HCT116 (cell line): ENCODE measurements at regions not wholly inside any gene's neighbourhood (a gene's known extent, or its start where the extent isn't known, plus 50 kb on each side); places are given as distances from the start of the nearest gene placed in this dataset.

Source experiments
- ATAC-seq: fragments of 200-7000 bp; cut with Tn5 transposase; 2 replicates; pipeline ENCODE4 v1.9.1; 2020; ENCODE audit warnings: mild to moderate bottlenecking, moderate library complexity
- BruUV-seq: library from RNA; stranded (reverse); fragments of 400-500 nt; replicated peaks from 2 replicates; lab custom pipeline; 2021; lab: Mats Ljungman, UMichigan
- CTCF ChIA-PET: fragments of 300-600 bp; sonication (Branson Sonifier 250); formaldehyde crosslinking; loops from one replicate; lab custom pipeline; 2021; ENCODE audit warnings: antibody characterized with exemption; lab: Charles Lee
- POLR2A ChIA-PET: fragments of 300-600, 350-600 bp; sonication (Branson Sonifier 250); formaldehyde crosslinking; loops from one replicate; lab custom pipeline; 2021; ENCODE audit warnings: antibody characterized with exemption; lab: Charles Lee
- RAD21 ChIA-PET, 2 experiments: fragments of 300-600 bp; sonication (Branson Sonifier 250); formaldehyde crosslinking; loops; one replicate each; lab custom pipeline; 2023; ENCODE audit warnings: low total read pairs in 2 of 2; ENCODE audit not compliant: uncharacterized antibody in 2 of 2, unreplicated experiment in 2 of 2, low non-redundant PET in 1 of 2; lab: Charles Lee
- DNase-seq: peaks from one replicate; pipeline ENCODE4 v3.0.0-alpha.2; 2010; ENCODE audit warnings: low read depth, low spot score
- H2AFZ ChIP-seq: fragments of 200-600 bp; shearing (Covaris generic), sonication (generic); 2 replicates; pipeline ENCODE4 v1.6.1; 2017; ENCODE audit warnings: low read depth, mixed run types, mixed read lengths, antibody characterized with exemption, low read length; ENCODE audit not compliant: poor library complexity, severe bottlenecking
- H3K27ac ChIP-seq: 2 replicates; pipeline ENCODE4 v1.5.1; 2012; ENCODE audit warnings: low read depth, low read length
- H3K27me3 ChIP-seq: fragments of 200-600 bp; sonication (generic); 2 replicates; pipeline ENCODE4 v1.6.1; 2016; ENCODE audit warnings: mixed run types, low read length, mixed read lengths; ENCODE audit not compliant: insufficient read depth
- H3K36me3 ChIP-seq, 2 experiments: fragments of 200-500 bp in 1 of 2; fragments of 200-600 bp in 1 of 2; sonication (Bioruptor generic) in 1 of 2; sonication (generic) in 1 of 2; 2 replicates each; pipeline versions ENCODE4 v1.5.1 to v1.6.1; 2014 to 2016; ENCODE audit warnings: low read length in 2 of 2, inconsistent platforms in 1 of 2, mixed read lengths in 1 of 2, mixed run types in 1 of 2; ENCODE audit not compliant: insufficient read depth in 2 of 2, control insufficient read depth in 1 of 2
- H3K4me1 ChIP-seq, 2 experiments: fragments of 200-600 bp in 1 of 2; sonication (generic) in 1 of 2; 2 replicates each; pipeline versions ENCODE4 v1.5.1 to v1.6.1; 2012 to 2017; ENCODE audit warnings: low read length in 2 of 2, inconsistent platforms in 1 of 2, mild to moderate bottlenecking in 1 of 2, mixed read lengths in 1 of 2, mixed run types in 1 of 2, moderate library complexity in 1 of 2; ENCODE audit not compliant: insufficient read depth in 2 of 2, control insufficient read depth in 1 of 2
- H3K4me2 ChIP-seq: fragments of 200-600 bp; sonication (generic); 2 replicates; pipeline ENCODE4 v1.6.1; 2017; ENCODE audit warnings: mixed run types, low read length, mixed read lengths
- H3K4me3 ChIP-seq, 2 experiments: fragments of 200-600 bp in 1 of 2; sonication (generic) in 1 of 2; replicated peaks in 1 of 2; 2 replicates each; pipeline ENCODE4 v1.5.1; 2011 to 2016; ENCODE audit warnings: low read length in 2 of 2, control low read depth in 1 of 2, low read depth in 1 of 2, mild to moderate bottlenecking in 1 of 2, mixed read lengths in 1 of 2, mixed run types in 1 of 2
- H3K79me2 ChIP-seq: fragments of 200-600 bp; sonication (generic); 2 replicates; pipeline ENCODE4 v1.6.1; 2017; ENCODE audit warnings: mild to moderate bottlenecking, mixed run types, low read length, moderate library complexity, mixed read lengths; ENCODE audit not compliant: insufficient read depth
- H3K9ac ChIP-seq: fragments of 200-600 bp; sonication (generic); 2 replicates; pipeline ENCODE4 v1.6.1; 2016; ENCODE audit warnings: low read length, mixed read lengths
- H3K9me2 ChIP-seq: fragments of 200-600 bp; sonication (generic), shearing (Covaris generic); 2 replicates; pipeline ENCODE4 v1.6.1; 2017; ENCODE audit warnings: mixed run types, mild to moderate bottlenecking, moderate library complexity; ENCODE audit not compliant: insufficient read depth
- H3K9me3 ChIP-seq, 2 experiments: fragments of 200-500 bp in 1 of 2; fragments of 200-600 bp in 1 of 2; sonication (Bioruptor generic) in 1 of 2; sonication (generic) in 1 of 2; 2 replicates each; pipeline ENCODE4 v1.6.1; 2014 to 2017; ENCODE audit warnings: low read length in 2 of 2, mixed read lengths in 2 of 2, inconsistent platforms in 1 of 2, low read depth in 1 of 2, mild to moderate bottlenecking in 1 of 2, mixed run types in 1 of 2, moderate library complexity in 1 of 2; ENCODE audit not compliant: control insufficient read depth in 1 of 2, insufficient read depth in 1 of 2
- H4K20me1 ChIP-seq: fragments of 200-600 bp; sonication (generic), shearing (Covaris generic); 2 replicates; pipeline ENCODE4 v1.6.1; 2017; ENCODE audit warnings: mixed run types, mild to moderate bottlenecking, moderate library complexity; ENCODE audit not compliant: insufficient read depth
- EGR1 ChIP-seq: IDR thresholded peaks from 2 replicates; pipeline ENCODE4 v1.6.1; 2012; ENCODE audit warnings: low read depth
- EZH2 ChIP-seq: fragments of 200-600 bp; sonication (generic); IDR thresholded peaks from 2 replicates; pipeline ENCODE4 v1.6.1; 2017; ENCODE audit warnings: antibody characterized with exemption, mixed run types
- POLR2A ChIP-seq: IDR thresholded peaks from 2 replicates; pipeline ENCODE4 v1.7.0; 2011; ENCODE audit warnings: borderline replicate concordance; ENCODE audit not compliant: insufficient read depth, insufficient read length; ENCODE audit errors: extremely low read depth
- POLR2AphosphoS5 ChIP-seq: IDR thresholded peaks from 2 replicates; pipeline ENCODE4 v1.6.1; 2011; ENCODE audit warnings: mild to moderate bottlenecking, low read depth, low read length, moderate library complexity
- REST ChIP-seq: IDR thresholded peaks from 2 replicates; pipeline ENCODE4 v1.6.1; 2012; ENCODE audit warnings: low read depth
- SIN3A ChIP-seq: IDR thresholded peaks from 2 replicates; pipeline ENCODE4 v1.6.1; 2012; ENCODE audit warnings: low read depth
- SP1 ChIP-seq: IDR thresholded peaks from 2 replicates; pipeline ENCODE4 v1.6.1; 2012; ENCODE audit warnings: low read depth
- TCF7L2 ChIP-seq: IDR thresholded peaks from 2 replicates; pipeline ENCODE4 v1.7.0; 2011; ENCODE audit warnings: borderline replicate concordance, inconsistent platforms; ENCODE audit not compliant: insufficient read depth, insufficient read length; ENCODE audit errors: extremely low read depth
- YY1 ChIP-seq: IDR thresholded peaks from 2 replicates; pipeline ENCODE4 v1.6.1; 2011; ENCODE audit warnings: low read length, low read depth, moderate library complexity, mild to moderate bottlenecking; ENCODE audit not compliant: insufficient replicate concordance; ENCODE audit errors: extremely low read depth
- ZNF274 ChIP-seq: fragments of 200-500 bp; sonication (Bioruptor generic); IDR thresholded peaks from 2 replicates; pipeline ENCODE4 v1.6.1; 2014; ENCODE audit warnings: mild to moderate bottlenecking, low read depth, low read length, inconsistent platforms
- intact Hi-C: fragments of 100-400 bp; cut with micrococcal nuclease; formaldehyde crosslinking; loops from 2 replicates; pipeline ENCODE4 v1.10.0; 2022

- no peak overlapping the region for H3K4me2 ChIP-seq
- ChIA-PET CTCF (no interaction called here), POLR2A (no interaction called here), RAD21 (no interaction called here)
- BruUV-seq = no TSS peak
- H3K9me2 ChIP-seq = no peaks in the 10 kb centered on the region
- TF ChIP-seq POLR2A (no peak), SIN3A (no peak), YY1 (no peak), POLR2AphosphoS5 (no peak), SP1 (no peak), TCF7L2 (no peak), EZH2 (no peak)
- intact Hi-C loops = no loop called here
- H3K79me2 ChIP-seq = no peaks in the 10 kb centered on the region
- no peaks in the 10 kb centered on the region for H4K20me1 ChIP-seq
- no peak overlapping the region for H2AFZ ChIP-seq
- no peak overlapping the region for H3K27ac ChIP-seq
- peaks cover 12 to 21% of the 10 kb centered on the region in 2 experiments; a peak in 3 of 4 replicates for H3K4me1 ChIP-seq
- DNase-seq = no peak
- H3K27me3 ChIP-seq = peaks cover 30% of the 10 kb centered on the region
- no peaks in the 10 kb centered on the region for H3K36me3 ChIP-seq
- no peak overlapping the region for H3K9ac ChIP-seq
- H3K4me3 ChIP-seq = no peak overlapping the region
- ATAC-seq = no peak
- no peaks in the 10 kb centered on the region for H3K9me3 ChIP-seq
These were observed 205.3 kb upstream of the RAB4A start for GRCh38 chr1:229065613-229066012.

DNA sequence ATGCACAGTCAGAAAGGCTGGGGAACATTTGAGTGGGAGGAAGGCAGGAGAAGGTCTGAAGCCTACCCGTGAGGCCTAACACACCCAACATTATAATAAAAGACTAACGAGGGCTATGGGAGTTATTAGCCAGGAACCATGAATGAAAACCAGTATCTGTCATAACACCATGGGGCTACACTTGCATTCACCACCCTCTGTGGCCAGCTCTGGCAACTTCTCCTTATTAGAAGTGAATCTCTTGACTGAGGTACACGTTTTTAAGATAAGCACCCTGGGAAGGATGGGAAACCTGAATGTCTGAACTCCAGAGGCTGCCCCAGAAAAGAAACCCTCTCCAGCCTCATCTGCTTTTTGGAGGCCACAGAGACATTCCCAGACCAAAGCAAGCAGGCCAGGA lies 204.3 kb upstream of the RAB4A start:
- Histone ChIP-seq H3K4me2 (no peak overlapping the region), H2AFZ (no peak overlapping the region)
- no peak for ATAC-seq
- no peak for TF ChIP-seq REST
- no peak for TF ChIP-seq ZNF274
- TF ChIP-seq EGR1 = no peak
- TF ChIP-seq, all 23 proteins: peak for 0
- no peaks in the 10 kb centered on the region for H3K36me3 ChIP-seq
- CTCF ChIA-PET = no interaction called here
- H3K79me2 ChIP-seq = no peaks in the 10 kb centered on the region
- intact Hi-C loops = no loop called here
- no peak overlapping the region for H3K9ac ChIP-seq
- no peak overlapping the region for H3K4me3 ChIP-seq
- BruUV-seq = no TSS peak
- H4K20me1 ChIP-seq = no peaks in the 10 kb centered on the region
- POLR2A ChIA-PET = no interaction called here
- DNase-seq = no peak
- H3K9me2 ChIP-seq = no peaks in the 10 kb centered on the region
- peaks cover 30% of the 10 kb centered on the region for H3K27me3 ChIP-seq
- RAD21 ChIA-PET = no interaction called here
- no peaks in the 10 kb centered on the region for H3K9me3 ChIP-seq
- no peak overlapping the region for H3K27ac ChIP-seq
- peaks cover 12 to 21% of the 10 kb centered on the region in 2 experiments; a peak in 3 of 4 replicates for H3K4me1 ChIP-seq
